NCI-H2196 treated with DMSO at 0.1 percent for 48 hours (cell line): ENCODE measurements at regions not wholly inside any gene's neighbourhood (a gene's known extent, or its start where the extent isn't known, plus 50 kb on each side); places are given as distances from the start of the nearest gene placed in this dataset.
"Not testable (repeated sequence)": the region's sequence is repeated elsewhere in the genome, so short reads cannot be mapped to it uniquely, and the experiment has no call there.

Source experiments
- DNase-seq: peaks from one replicate; lab custom pipeline; 2025; ENCODE audit not compliant: unreplicated experiment; lab: John Stamatoyannopoulos, UW

- DNase-seq, result no peak
These were observed 186.5 kb upstream of the TMEM72 start for GRCh38 chr10:44724415-44725174.

- no peak for DNase-seq
These were observed 185.7 kb upstream of the TMEM72 start for GRCh38 chr10:44725404-44725803.

- no peak for DNase-seq
These were observed 179.9 kb upstream of the TMEM72 start for GRCh38 chr10:44731283-44731682.

- DNase-seq, result no peak
These were observed 177.3 kb upstream of the TMEM72 start for GRCh38 chr10:44733501-44734488.

- DNase-seq, result no peak
These were observed 168.9 kb upstream of the TMEM72 start for GRCh38 chr10:44742248-44742647.

- DNase-seq, result no peak
These were observed 167.6 kb upstream of the TMEM72 start for GRCh38 chr10:44743535-44743934.

- DNase-seq, result no peak
These were observed 165.2 kb upstream of the TMEM72 start for GRCh38 chr10:44745920-44746319.

- DNase-seq, result no peak
These were observed 163.5 kb upstream of the TMEM72 start for GRCh38 chr10:44747593-44748172.

GRCh38 chr10:44749151-44749550, 162.0 kb upstream of the TMEM72 start:
- DNase-seq, result no peak

- DNase-seq, result peak; percentile 47
These were observed 158.4 kb upstream of the TMEM72 start for GRCh38 chr10:44752451-44753441.

- DNase-seq, result not testable (repeated sequence)
These were observed 156.8 kb upstream of the TMEM72 start for GRCh38 chr10:44754355-44754754.

- no peak for DNase-seq
These were observed 155.7 kb upstream of the TMEM72 start for GRCh38 chr10:44755481-44755880.

- DNase-seq, result no peak
These were observed 154.9 kb upstream of the TMEM72 start for GRCh38 chr10:44756216-44756615.

- no peak for DNase-seq
These were observed 153.5 kb upstream of the TMEM72 start for GRCh38 chr10:44757551-44758205.

- DNase-seq, result no peak
These were observed 152.0 kb upstream of the TMEM72 start for GRCh38 chr10:44759122-44759521.

- no peak for DNase-seq
These were observed 150.6 kb upstream of the TMEM72 start for GRCh38 chr10:44760513-44760912.

GRCh38 chr10:44761076-44761475, 150.1 kb upstream of the TMEM72 start:
- DNase-seq, result no peak

- no peak for DNase-seq
These were observed 147.8 kb upstream of the TMEM72 start for GRCh38 chr10:44763331-44763730.

GRCh38 chr10:44765299-44765698, 145.8 kb upstream of the TMEM72 start:
- no peak for DNase-seq

- no peak for DNase-seq
These were observed 144.5 kb upstream of the TMEM72 start for GRCh38 chr10:44766631-44767030.
